A549 (cell line): ENCODE measurements at regions not wholly inside any gene's neighbourhood (a gene's known extent, or its start where the extent isn't known, plus 50 kb on each side); places are given as distances from the start of the nearest gene placed in this dataset.

Source experiments
- ATAC-seq, 2 experiments: fragments of 200-7000 bp in 1 of 2; fragments of >200 bp in 1 of 2; cut with Nextera tagmentation in 1 of 2; cut with Tn5 transposase in 1 of 2; 3 replicates each; pipeline versions ENCODE4 v1.8.0 to v1.9.1; 2018 to 2020; ENCODE audit warnings: mild to moderate bottlenecking in 1 of 2, moderate library complexity in 1 of 2
- CTCF ChIA-PET: fragments of 300-600 bp; sonication (Branson Sonifier 250); formaldehyde crosslinking; extraction: SDS; loops from one replicate; lab custom pipeline; 2021; ENCODE audit warnings: antibody characterized with exemption, inconsistent platforms; lab: Yijun Ruan, JAX
- POLR2A ChIA-PET: fragments of 350-600 bp; formaldehyde crosslinking; extraction: SDS; loops from one replicate; lab custom pipeline; 2021; ENCODE audit warnings: antibody characterized with exemption, inconsistent platforms; lab: Yijun Ruan, JAX
- DNase-seq, 2 experiments: peaks; one replicate each; pipeline versions ENCODE4 v3.0.0 to v3.0.0-alpha.2; 2011 to 2016; ENCODE audit warnings: low read depth in 1 of 2, low spot score in 1 of 2
- FAIRE-seq: peaks from 2 replicates; lab custom pipeline; 2011; peaks lifted over from hg19 to GRCh38; lab: Jason Lieb, UNC
- H3K27ac ChIP-seq, 2 experiments: fragments of >200 bp; sonication (Bioruptor Twin); formaldehyde crosslinking; 3 replicates each; pipeline ENCODE4 v1.5.1; 2016 to 2017
- H3K4me1 ChIP-seq: fragments of >200 bp; sonication (Bioruptor Twin); formaldehyde crosslinking; 3 replicates; pipeline ENCODE4 v1.6.1; 2016
- H3K4me2 ChIP-seq: fragments of >200 bp; sonication (Bioruptor Twin); formaldehyde crosslinking; 3 replicates; pipeline ENCODE4 v1.6.1; 2016
- H3K4me3 ChIP-seq: fragments of >200 bp; sonication (Bioruptor Twin); formaldehyde crosslinking; 3 replicates; pipeline ENCODE4 v1.5.1; 2016
- H3K9me3 ChIP-seq: fragments of >200 bp; sonication (Bioruptor Twin); formaldehyde crosslinking; 3 replicates; pipeline ENCODE4 v1.6.1; 2016
- BHLHE40 ChIP-seq: IDR thresholded peaks from 2 replicates; pipeline ENCODE4 v1.6.1; 2012; ENCODE audit warnings: low read depth, low read length, inconsistent platforms
- CBX2 ChIP-seq: fragments of 200-600 bp; sonication (generic); IDR thresholded peaks from 2 replicates; pipeline ENCODE4 v1.6.1; 2016; ENCODE audit warnings: low read depth, mild to moderate bottlenecking, borderline replicate concordance
- CBX8 ChIP-seq: fragments of 200-600 bp; sonication (generic); IDR thresholded peaks from 2 replicates; pipeline ENCODE4 v1.6.1; 2016
- CHD4 ChIP-seq: fragments of 200-600 bp; sonication (generic); IDR thresholded peaks from 2 replicates; pipeline ENCODE4 v1.6.1; 2016; ENCODE audit warnings: antibody characterized with exemption, mild to moderate bottlenecking, borderline replicate concordance
- ELK1 ChIP-seq: fragments of 150-350 bp; IDR thresholded peaks from 2 replicates; pipeline ENCODE4 v1.6.1; 2014; ENCODE audit warnings: low read depth, mild to moderate bottlenecking, low read length
- EP300 ChIP-seq, 2 experiments: fragments of >200 bp; sonication (Bioruptor Twin); formaldehyde crosslinking; IDR thresholded peaks; 2 replicates in 1 of 2; 3 replicates in 1 of 2; pipeline ENCODE4 v1.6.1; 2016 to 2017
- FOSB ChIP-seq: fragments of 250-450 bp; sonication (Bioruptor Pico); IDR thresholded peaks from 2 replicates; pipeline ENCODE4 v1.5.0; 2020; ENCODE audit warnings: mild to moderate bottlenecking, moderate library complexity
- FOSL2 ChIP-seq, 2 experiments: fragments of 450-650 bp in 1 of 2; fragments of >200 bp in 1 of 2; sonication (Bioruptor Twin) in 1 of 2; formaldehyde crosslinking; IDR thresholded peaks; 2 replicates each; pipeline versions ENCODE4 v1.5.0 to v1.6.1; 2016 to 2020; ENCODE audit warnings: mild to moderate bottlenecking in 1 of 2, moderate library complexity in 1 of 2
- HDAC2 ChIP-seq: fragments of 200-600 bp; sonication (generic); IDR thresholded peaks from 2 replicates; pipeline ENCODE4 v1.6.1; 2016
- HEYL ChIP-seq: fragments of 250-450 bp; sonication (Bioruptor Pico); IDR thresholded peaks from 2 replicates; pipeline ENCODE4 v1.8.0; 2021; ENCODE audit warnings: mild to moderate bottlenecking, moderate library complexity
- HOXB13 ChIP-seq: fragments of 250-450 bp; sonication (Bioruptor Pico); IDR thresholded peaks from 2 replicates; pipeline ENCODE4 v1.5.0; 2020; ENCODE audit warnings: low read depth, mild to moderate bottlenecking, moderate library complexity
- JUN ChIP-seq, 2 experiments: fragments of >200 bp; sonication (Bioruptor Twin); formaldehyde crosslinking; IDR thresholded peaks; 2 replicates in 1 of 2; 3 replicates in 1 of 2; pipeline ENCODE4 v1.6.1; 2016 to 2017
- JUNB ChIP-seq: fragments of >200 bp; sonication (Bioruptor Twin); formaldehyde crosslinking; IDR thresholded peaks from 2 replicates; pipeline ENCODE4 v1.6.1; 2016
- KDM1A ChIP-seq: fragments of 200-600 bp; sonication (generic); IDR thresholded peaks from 2 replicates; pipeline ENCODE4 v1.6.1; 2016; ENCODE audit warnings: low read depth, mild to moderate bottlenecking
- KDM5A ChIP-seq: fragments of 200-600 bp; sonication (generic); IDR thresholded peaks from 2 replicates; pipeline ENCODE4 v1.6.1; 2016; ENCODE audit warnings: antibody characterized with exemption, mild to moderate bottlenecking
- MAFK ChIP-seq: fragments of 450-650 bp; IDR thresholded peaks from 2 replicates; pipeline ENCODE4 v1.6.1; 2014; ENCODE audit not compliant: partially characterized antibody
- MAX ChIP-seq: IDR thresholded peaks from 2 replicates; pipeline ENCODE4 v1.6.1; 2012
- MYC ChIP-seq: IDR thresholded peaks from 2 replicates; pipeline ENCODE4 v1.6.1; 2012; ENCODE audit warnings: mild to moderate bottlenecking, inconsistent platforms, low read length, improper control_type of control experiment, borderline replicate concordance
- POLR2A ChIP-seq: IDR thresholded peaks from 2 replicates; pipeline ENCODE4 v1.6.1; 2012; ENCODE audit warnings: mild to moderate bottlenecking, low read length
- RFX5 ChIP-seq: fragments of 450-650 bp; IDR thresholded peaks from 2 replicates; pipeline ENCODE4 v1.7.1; 2014; ENCODE audit warnings: antibody characterized with exemption, mild to moderate bottlenecking, moderate library complexity
- SREBF2 ChIP-seq: fragments of 450-650 bp; IDR thresholded peaks from 2 replicates; pipeline ENCODE4 v1.6.1; 2014; ENCODE audit warnings: mild to moderate bottlenecking, moderate library complexity
- WGBS: methylation state at CpG from one replicate; pipeline ENCODE4 v1.1.6; 2017; ENCODE audit errors: missing lambda C conversion rate; 5-methylcytosine and 5-hydroxymethylcytosine counted together

GRCh38 chrX:10102046-10102704, 54.6 kb upstream of the CLCN4 start:
- no peak for ATAC-seq
- no peaks in the 10 kb centered on the region for H3K9me3 ChIP-seq
- TF ChIP-seq MYC (no peak), MAX (no peak), POLR2A (no peak), CHD4 (no peak), BHLHE40 (no peak)
- ChIA-PET CTCF (interaction anchor here (1.2 to 1.5 kb wide), 2 partner anchors 17 kb away, joined by 4 to 5 read pairs; no protein-coding TSS in a partner anchor), POLR2A (no interaction called here)
- no peak for FAIRE-seq
- no peak overlapping the region for H3K4me2 ChIP-seq
- H3K4me1 ChIP-seq = peaks cover 17% of the 10 kb centered on the region; the same call in 2 of the 3 replicates
- no peak overlapping the region for H3K4me3 ChIP-seq
- DNase-seq = no peak
- peak overlapping the region in 1 of 2 experiments; percentile 35; a peak in 2 of 6 replicates for H3K27ac ChIP-seq
- 95% methylated on average over 14 of the region's 14 CpGs for WGBS

GRCh38 chrX:10103023-10103422, 53.8 kb upstream of the CLCN4 start:
- ChIA-PET POLR2A (no interaction called here), CTCF (interaction anchor here (1.5 kb wide), 1 partner anchor 17 kb away, joined by 5 read pairs; no protein-coding TSS in a partner anchor)
- Histone ChIP-seq H3K9me3 (no peaks in the 10 kb centered on the region), H3K4me2 (no peak overlapping the region), H3K4me3 (no peak overlapping the region), H3K4me1 (peaks cover 17% of the 10 kb centered on the region; the same call in 2 of the 3 replicates), H3K27ac (peak overlapping the region in 1 of 2 experiments; percentile 12; a peak in 1 of 6 replicates)
- ATAC-seq (no peak), DNase-seq (no peak), FAIRE-seq (no peak)
- TF ChIP-seq CBX2 (no peak), FOSB (CRISPR knock-in tag) (no peak), BHLHE40 (no peak), EP300 (IDR thresholded peaks at IDR 0.05) (no peak), RFX5 (no peak), ELK1 (no peak)
- 94% methylated on average over 8 of the region's 8 CpGs for WGBS

GRCh38 chrX:10104958-10105658, 51.7 kb upstream of the CLCN4 start:
- H3K4me2 ChIP-seq = no peak overlapping the region
- ATAC-seq (no peak), FAIRE-seq (no peak), DNase-seq (no peak)
- H3K9me3 ChIP-seq = no peaks in the 10 kb centered on the region
- TF ChIP-seq CBX8 (no peak), KDM5A (no peak), JUN (IDR thresholded peaks at IDR 0.05) (no peak), MAFK (no peak), HOXB13 (CRISPR knock-in tag) (no peak), HDAC2 (no peak), JUNB (no peak), HEYL (no peak), FOSL2 (IDR thresholded peaks at IDR 0.05) (no peak), FOSL2 (CRISPR knock-in tag; IDR thresholded peaks at IDR 0.05) (no peak), KDM1A (no peak), CBX2 (no peak), SREBF2 (no peak)
- POLR2A ChIA-PET = no interaction called here
- H3K4me3 ChIP-seq = no peak overlapping the region
- CTCF ChIA-PET = interaction anchor here (2.7 kb wide), 1 partner anchor 14 kb away, joined by 10 read pairs; no protein-coding TSS in a partner anchor
- H3K4me1 ChIP-seq = peaks cover 17% of the 10 kb centered on the region; the same call in 2 of the 3 replicates
- H3K27ac ChIP-seq = no peak overlapping the region
- WGBS = 92% methylated on average over 10 of the region's 10 CpGs
